DMS 273 (cell line): ENCODE measurements at regions not wholly inside any gene's neighbourhood (a gene's known extent, or its start where the extent isn't known, plus 50 kb on each side); places are given as distances from the start of the nearest gene placed in this dataset.
A peak's percentile ranks its signal among the peaks of the same experiment; 100 is the strongest.

Experiments
- DNase-seq: peaks from one replicate; lab custom pipeline; 2025; ENCODE audit not compliant: unreplicated experiment; lab: John Stamatoyannopoulos, UW

- DNase-seq, result no peak
Observed at GRCh38 chr5:115409094-115409493, 112.6 kb upstream of the CCDC112 start.

GRCh38 chr5:115402822-115403577 lies 106.5 kb upstream of the CCDC112 start:
- peak; percentile 20 for DNase-seq

- no peak for DNase-seq
Observed at GRCh38 chr5:115402092-115402491, 105.6 kb upstream of the CCDC112 start.

GRCh38 chr5:115398719-115399118 lies 102.3 kb upstream of the CCDC112 start:
- DNase-seq, result peak; percentile 13

GRCh38 chr5:115396688-115397087 lies 100.2 kb upstream of the CCDC112 start:
- DNase-seq, result no peak

DNA sequence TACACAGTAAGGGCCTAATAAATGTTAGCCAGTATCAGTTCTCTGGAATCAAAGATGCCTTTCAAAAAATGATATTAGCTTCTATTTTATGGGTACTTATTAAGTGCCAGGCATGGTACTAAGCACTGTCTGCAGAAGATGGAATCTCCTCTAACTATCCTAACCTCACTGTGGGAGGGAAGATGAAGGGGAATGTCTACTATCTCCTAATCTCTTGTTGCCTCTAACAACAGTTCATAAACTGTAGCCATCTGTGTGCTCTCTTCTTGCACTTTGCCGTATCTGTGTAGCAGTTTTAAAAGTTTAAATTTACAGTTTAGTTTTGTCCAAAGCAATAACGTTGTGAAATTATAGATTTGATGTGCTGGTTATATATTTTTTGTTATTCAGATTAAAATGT lies 99.6 kb upstream of the CCDC112 start:
- peak; percentile 41 for DNase-seq

DNA sequence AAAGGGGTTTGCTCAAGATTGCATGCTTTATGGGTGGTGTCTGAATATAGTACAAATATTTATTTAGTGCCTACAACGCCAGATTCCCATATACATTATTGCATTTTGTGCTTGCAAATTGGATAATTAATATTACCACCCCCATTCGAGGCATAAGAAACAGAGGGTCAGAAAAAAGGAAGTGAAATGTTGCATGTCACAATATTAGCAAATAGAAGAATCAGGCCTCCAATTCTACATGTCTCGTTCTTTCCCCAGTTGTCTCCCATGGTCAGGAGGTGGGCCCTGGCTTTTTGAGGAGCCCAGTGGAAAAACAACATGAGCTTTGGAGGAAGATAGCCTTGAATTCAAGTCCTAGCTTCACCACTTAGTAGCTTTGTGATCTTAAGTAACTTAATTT lies 98.1 kb upstream of the CCDC112 start:
- no peak for DNase-seq

DNA sequence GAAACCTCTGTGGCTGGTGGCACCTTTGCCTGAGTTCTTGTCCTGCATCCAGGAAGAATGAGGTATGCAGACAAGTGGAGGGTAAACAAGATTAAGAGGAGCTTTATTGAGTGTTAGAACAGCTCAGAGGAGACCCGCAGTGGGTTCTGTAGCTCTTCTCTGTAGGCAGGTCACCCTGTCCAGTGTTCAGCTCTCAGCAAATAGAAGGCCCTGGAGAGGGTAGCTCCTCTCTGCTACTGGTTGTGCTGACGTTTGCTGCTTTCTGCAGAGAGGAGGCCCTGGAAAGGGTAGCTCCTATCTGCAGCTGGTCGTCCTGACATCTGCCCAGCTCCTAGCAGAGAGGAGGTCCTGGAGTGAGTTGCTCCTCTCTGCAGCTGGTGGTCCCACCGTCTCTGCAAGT lies 96.8 kb upstream of the CCDC112 start:
- DNase-seq, result no peak

GRCh38 chr5:115392611-115393010 lies 96.2 kb upstream of the CCDC112 start:
- DNase-seq, result no peak

- DNase-seq, result no peak
Observed at GRCh38 chr5:115391780-115392179, 95.3 kb upstream of the CCDC112 start.

- DNase-seq, result peak; percentile 18
Observed at GRCh38 chr5:115389799-115390382, 93.4 kb upstream of the CCDC112 start.

GRCh38 chr5:115389034-115389798 lies 92.8 kb upstream of the CCDC112 start:
- DNase-seq, result peak; percentile 50

- DNase-seq, result no peak
Observed at GRCh38 chr5:115388240-115388639, 91.8 kb upstream of the CCDC112 start.

DNA sequence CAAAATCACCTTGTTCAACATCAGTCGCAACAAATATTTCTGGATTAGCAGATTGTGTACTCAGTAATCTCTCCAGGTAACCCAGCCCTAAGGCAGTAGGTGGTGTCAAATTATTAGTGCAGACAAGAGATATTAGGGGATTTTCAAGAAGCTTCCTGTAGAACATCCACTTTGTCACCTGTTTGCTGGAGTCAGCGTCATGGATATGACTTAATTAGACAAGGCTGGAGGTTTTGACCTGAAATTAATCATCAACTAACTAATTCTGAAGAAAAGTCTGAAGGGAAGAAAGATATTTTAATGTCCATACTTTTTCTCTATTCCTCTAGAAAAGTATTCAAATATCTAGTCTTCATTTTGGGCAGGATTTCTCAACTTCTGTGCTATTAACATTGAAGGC lies 91.4 kb upstream of the CCDC112 start:
- no peak for DNase-seq

DNA sequence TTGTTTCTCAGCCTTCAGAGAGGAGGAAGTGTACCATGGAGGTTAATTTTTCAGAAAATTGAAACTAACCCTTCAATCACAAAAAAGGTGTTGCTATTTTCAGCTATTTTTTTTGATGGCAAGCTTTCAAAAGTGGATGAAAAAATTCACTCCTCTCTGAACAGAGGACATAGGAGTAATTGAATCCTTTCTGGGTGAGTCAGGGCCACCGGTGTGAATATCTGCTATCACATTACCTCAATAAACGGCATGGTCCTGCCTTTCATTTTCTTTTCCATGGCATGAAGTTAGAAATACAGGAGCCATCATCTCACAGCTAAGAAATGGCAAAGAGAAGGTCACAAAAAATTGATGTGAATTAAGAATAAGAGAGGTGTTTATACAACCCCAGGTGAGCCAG lies 90.2 kb upstream of the CCDC112 start:
- DNase-seq, result no peak

DNA sequence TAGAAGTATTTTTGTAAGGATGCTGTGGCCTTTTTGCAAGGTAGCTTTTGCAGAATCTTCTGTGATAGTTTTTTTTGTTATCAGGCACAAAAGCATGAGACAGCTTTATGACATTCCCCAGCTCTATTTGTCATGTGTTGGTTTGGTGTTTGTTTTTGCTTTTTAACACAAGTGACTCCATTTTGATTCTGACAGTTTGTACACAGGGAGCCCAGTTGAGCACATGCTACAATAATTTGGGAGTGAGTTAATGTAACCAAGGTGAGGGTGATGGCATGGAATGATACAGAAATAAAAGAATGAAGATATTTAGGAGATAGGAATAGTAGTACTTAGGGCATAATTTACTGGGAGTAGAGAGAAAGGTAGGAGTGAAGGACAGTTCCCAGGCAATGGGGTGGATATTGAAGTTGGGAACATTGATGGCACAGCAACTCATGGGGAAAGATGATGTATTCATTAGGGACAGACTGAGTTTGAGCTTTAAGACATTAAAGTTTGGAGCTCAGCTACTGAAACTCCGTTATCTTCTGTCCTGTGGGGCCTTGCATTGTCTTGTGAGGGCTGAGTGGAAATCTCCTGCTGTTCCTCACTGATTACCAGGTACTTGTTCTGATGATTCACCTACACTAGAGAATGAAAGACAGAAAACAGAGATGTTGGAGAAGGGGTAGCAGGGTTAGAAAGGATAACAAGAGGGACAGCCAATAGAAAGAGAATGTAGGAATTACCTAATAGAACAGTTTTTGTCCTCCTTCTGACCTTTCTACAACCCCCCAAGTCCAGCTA lies 88.3 kb upstream of the CCDC112 start:
- DNase-seq, result no peak

- DNase-seq, result no peak
Observed at GRCh38 chr5:115382989-115383388, 86.5 kb upstream of the CCDC112 start.

- no peak for DNase-seq
Observed at GRCh38 chr5:115381911-115382662, 85.6 kb upstream of the CCDC112 start.

DNA sequence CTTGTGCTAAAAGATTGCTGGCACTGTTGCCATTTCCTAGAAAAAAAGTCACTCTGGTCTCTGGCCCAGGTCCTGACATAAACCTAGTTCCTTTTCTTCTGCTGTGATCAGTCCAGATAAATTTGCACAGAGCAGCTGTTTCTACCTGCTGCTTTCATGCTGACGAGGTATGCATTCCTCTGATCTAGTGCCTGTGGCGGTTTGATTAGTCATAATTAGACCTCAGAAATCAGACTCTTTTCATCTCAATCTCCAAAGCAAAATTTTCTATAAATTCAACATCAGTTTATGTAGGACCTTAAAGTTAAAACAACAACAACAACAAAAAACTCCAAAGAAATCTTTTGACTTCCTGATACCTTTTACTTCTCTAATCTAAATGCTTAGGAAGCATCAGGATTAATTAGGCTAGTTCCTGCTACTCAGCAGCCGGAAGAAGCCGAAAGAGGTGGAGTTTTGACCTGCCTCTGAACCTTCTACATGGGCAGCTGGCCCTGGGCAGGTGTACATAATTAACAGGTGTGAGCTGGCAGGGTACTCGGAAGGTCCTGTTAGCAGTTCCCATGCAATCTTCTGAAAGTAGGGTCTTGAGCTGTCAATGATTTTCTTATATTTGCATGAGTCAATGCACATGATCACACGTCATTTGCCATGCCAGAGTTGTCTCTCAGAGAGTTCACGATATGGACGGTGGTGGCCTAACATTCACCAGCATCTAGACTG lies 83.3 kb upstream of the CCDC112 start:
- peak; percentile 22 for DNase-seq

DNA sequence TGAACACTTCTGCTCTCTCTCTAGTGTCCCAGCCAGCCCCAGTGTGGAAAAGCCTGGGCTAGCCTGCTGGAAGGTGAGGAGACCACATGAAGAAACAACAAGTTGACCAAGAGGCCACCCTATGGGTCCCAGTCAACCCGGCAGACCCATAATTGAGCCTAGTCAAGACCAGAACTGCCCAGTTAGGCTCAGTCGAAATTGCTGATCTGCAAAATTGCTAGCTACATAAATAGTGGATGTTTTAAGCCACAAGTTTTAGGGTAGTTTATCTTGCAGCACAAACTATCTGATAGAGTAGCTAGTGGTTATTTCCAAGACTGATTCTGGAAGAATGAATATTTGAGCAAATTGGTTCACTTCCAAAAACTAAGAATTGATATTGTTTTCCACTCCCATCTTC lies 82.3 kb upstream of the CCDC112 start:
- DNase-seq, result no peak
